GM19372 (cell line): ENCODE measurements at regions not wholly inside any gene's neighbourhood (a gene's known extent, or its start where the extent isn't known, plus 50 kb on each side); places are given as distances from the start of the nearest gene placed in this dataset.

Source experiments
- ATAC-seq: cut with Tn5 transposase; IDR thresholded peaks from one replicate; pipeline ENCODE4 v1.9.1; 2021; ENCODE audit warnings: mild to moderate bottlenecking, low read depth, moderate library complexity; ENCODE audit not compliant: unreplicated experiment

DNA sequence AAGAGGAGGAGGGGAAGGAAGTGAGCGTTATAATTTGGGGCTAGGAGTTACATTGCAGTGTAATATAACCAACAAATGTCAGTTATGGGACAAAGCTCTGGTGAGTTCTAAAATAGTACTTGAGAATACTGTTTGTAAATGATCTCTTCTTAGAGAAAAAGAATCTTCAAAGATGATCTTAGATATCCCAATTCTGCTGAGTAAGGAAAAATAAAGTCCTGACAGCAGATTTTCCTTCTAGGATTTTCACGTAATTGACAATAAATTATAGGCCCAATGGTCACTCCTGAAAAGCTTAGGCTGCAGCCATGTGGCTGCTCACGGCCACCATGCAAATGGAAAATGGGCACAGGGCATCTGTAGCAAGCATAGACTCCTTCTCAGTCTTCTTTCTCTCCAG, 241.6 kb downstream of the SIPA1L2 start:
- ATAC-seq: no peak

DNA sequence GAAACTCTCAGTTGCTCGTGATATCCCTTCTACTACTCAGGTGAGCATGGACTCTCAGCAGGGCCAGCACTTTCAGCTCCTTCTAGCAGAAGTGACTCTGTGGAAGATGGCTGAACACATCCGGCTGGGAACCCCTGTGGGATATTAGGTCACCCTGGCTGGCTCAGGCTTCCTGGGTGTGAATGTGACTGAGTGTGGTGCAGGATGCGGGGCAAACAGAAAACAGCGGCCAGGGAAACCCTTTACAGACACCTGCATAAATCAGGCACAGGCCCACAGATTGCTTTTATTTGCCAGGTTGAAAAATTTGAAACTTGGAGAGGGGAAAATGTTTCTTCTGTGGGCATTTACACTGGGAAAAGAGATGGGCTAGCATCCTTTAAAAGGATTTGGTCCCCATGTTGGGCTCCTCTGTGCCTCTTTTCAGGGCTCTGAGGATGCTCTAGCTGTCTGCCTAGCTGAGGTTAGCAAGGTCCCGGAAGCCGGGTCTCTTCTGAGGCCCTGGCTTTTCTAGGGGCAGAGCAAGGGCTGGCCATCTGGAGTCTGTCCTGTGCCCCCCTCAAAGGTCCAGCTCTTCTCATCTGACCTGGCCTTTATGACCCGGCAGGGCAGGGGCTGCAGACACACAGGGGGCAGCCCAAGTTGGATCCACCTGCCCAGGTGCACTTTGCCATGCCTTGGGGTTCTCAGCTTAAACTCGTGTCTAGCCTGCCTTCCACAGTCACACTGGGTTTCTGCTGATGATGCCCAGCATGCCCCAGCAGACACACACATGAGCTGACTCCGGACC, 243.0 kb downstream of the SIPA1L2 start:
- ATAC-seq: no peak

DNA sequence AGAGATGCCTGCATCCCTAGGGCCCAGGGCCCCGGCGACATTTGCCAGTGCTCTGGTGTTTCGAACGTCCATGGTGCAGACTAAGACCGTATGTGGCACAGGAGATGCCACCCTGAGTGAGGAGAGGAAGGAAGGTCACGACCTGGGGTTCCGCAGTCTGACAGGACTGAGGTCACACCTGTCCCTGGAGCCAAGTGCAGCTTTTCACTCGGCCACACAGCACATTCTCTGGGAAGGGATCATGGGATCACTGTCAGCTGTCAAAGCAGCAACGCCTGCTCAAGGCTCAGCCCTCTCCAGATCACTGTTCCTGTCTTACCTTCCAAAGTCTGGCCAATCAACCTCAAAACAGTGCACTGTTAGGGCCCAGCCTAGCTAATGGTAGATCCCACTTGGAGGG, 243.6 kb downstream of the SIPA1L2 start:
- ATAC-seq: no peak

- no peak for ATAC-seq
These were observed 244.7 kb downstream of the SIPA1L2 start for GRCh38 chr1:232385221-232385620.

- no peak for ATAC-seq
These were observed 245.6 kb downstream of the SIPA1L2 start for GRCh38 chr1:232384171-232384883.

GRCh38 chr1:232383455-232384123, 246.3 kb downstream of the SIPA1L2 start:
- ATAC-seq: no peak

- ATAC-seq: no peak
These were observed 247.3 kb downstream of the SIPA1L2 start for GRCh38 chr1:232382671-232383070.

DNA sequence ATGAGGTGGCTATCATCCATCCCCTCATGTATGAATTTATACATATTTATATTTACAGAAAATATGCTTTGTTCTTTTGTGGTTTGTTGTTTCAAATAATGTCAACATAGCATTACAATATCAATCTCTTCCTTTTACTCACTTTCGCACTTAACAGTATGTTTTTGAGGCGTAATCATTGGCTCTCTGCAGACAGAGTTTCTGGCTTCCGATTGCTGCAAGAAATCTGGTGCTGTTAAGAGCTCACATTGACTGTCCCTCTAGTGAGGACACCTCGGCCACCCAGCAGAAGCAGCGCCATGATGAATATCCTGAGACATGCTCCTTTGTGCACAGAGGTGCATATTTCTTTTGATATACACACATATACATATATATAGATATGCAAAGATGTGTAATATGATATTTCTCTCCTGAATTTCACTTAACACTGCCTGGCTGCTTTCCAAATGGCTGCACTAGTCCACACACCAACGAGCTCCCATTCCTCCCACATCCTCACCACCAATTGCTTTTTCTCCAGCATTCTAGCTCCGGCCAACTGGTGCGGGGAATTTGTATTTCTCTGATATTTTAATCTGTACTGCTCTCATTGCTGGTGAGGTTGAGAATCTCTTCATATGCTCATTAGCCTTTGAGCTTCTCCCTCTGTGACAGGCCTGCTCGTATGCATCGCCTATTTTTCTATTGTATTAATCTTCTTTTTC, 248.4 kb downstream of the SIPA1L2 start:
- no peak for ATAC-seq

DNA sequence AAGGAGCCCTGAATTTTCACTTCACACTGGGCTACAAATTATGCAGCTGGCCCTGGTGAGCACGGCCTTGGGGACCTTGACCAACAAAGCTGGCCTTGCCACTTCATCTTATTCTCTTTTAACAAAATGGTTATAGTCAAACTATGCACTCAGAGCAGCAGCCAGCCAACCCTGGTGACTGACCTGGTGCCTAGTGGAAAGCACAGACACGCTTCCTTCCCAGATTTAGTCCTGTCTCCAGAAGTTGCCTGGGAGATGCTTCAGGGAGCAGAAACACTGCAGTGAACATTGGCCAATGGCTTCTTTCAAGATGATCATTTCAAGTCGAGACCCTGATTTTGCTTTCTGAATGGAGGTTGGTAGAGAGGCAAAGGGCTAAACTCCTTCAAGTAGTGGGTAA, 249.3 kb downstream of the SIPA1L2 start:
- ATAC-seq: no peak

DNA sequence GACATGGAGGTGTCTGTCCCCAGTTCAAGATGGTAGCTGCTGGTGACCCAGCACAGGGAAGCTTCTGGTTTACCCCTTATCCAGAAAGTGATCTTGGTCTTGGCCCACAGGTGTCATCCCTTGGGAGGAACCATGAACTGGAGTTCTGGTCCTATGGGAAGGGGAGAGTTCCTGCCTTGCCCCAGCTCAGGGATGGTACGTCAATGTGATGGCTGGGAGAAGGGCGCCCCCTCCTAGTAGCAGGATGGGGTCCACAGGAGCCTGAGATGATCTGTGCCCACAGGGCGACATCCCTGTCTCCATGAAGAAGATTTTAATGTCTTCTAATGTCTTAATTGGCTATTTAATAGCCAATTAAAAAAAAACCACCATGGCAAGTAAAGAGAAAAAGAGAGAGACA, 249.8 kb downstream of the SIPA1L2 start:
- no peak for ATAC-seq

DNA sequence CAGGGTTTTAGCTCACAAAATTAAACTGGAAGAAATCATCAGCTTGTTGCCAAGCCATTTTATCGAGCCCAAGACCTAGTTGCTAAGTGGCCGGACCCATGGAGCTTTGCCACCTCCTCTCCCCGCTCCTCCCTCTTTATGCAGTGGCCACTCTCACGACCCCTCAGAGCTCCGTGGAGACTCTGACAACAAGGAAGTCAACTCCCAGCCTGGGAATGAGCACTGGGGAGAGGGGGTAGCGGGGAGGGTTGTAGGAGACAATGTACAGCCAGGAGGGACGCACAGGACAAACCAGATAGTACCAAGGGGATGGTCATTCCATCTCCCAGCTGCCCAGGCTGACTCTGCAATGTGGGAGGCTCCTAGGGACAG, 250.9 kb downstream of the SIPA1L2 start:
- ATAC-seq: no peak

GRCh38 chr1:232378266-232379062, 251.5 kb downstream of the SIPA1L2 start:
- ATAC-seq: no peak

DNA sequence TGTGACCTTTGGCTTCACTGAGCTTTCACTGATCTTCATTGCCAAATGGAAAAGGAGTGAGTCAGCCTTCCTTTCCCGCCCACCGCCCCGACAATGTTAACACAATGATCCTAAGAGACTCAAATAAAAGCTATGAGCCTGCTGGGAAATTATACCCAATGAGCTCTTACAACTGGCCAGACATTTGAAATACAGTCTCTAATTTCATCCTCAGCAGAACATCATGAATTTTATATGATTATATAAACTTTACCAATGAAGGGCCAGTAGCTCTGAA, 252.5 kb downstream of the SIPA1L2 start:
- ATAC-seq: no peak

DNA sequence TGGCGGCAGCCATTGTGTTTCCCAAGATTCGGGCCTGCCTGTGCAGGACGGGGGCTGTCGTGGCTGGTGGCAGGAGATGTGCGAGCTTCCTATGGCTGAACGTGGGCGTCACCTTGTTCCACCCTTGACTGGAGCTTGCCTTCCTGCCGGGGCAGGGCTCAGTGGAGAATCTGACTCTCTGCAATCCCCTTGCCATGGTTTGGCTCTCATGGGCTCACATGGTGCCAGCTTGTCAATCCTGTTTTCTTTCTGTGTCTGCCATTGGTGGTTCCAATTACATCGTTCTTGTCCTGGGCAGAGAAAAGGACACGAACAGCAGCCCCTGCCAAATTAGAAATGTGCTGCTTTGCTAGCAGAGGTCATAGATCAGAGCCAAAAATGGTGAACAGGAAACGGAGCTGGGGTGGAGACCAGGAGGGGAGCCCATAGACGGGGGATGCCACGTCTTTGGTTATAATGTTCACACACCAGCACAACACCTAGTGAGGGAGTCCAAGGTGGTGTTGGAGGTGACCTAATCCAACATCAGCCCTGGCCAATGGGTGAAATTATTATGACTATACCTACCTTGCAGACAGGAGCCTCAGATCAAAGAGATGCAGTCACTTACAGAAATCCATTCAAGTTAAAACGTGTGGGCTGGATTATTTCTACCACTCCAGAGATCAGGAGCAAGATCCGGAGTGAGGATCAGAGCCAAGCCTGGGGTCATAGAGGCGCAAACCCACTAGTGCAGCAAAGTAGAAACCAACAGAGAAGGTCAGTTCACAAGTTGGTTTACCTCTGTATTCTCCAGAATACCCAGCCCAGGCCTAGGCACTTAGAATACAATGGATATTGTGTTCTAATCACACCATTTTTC, 253.1 kb downstream of the SIPA1L2 start:
- ATAC-seq: no peak

- ATAC-seq: no peak
These were observed 257.0 kb downstream of the SIPA1L2 start for GRCh38 chr1:232372841-232373440.

DNA sequence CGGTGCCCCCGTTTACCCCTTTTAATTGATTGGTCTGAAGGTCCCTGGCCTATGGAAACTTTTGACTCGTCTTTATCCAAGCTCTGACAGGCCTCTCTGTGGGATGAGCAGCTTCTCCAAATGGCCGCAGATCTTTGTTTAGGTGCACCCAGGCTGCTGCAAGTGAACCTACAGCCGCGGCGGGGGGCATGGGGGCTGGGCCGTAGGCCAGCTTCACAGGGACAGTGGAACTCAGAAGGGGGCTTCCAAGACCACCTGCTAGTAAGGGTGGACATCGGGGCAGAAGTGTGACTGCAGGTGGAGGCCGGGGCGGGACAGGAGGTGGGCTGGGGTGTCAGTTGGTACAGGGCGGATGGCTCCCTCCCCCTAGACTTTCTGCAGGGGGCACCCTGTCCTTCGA, 257.5 kb downstream of the SIPA1L2 start:
- no peak for ATAC-seq

DNA sequence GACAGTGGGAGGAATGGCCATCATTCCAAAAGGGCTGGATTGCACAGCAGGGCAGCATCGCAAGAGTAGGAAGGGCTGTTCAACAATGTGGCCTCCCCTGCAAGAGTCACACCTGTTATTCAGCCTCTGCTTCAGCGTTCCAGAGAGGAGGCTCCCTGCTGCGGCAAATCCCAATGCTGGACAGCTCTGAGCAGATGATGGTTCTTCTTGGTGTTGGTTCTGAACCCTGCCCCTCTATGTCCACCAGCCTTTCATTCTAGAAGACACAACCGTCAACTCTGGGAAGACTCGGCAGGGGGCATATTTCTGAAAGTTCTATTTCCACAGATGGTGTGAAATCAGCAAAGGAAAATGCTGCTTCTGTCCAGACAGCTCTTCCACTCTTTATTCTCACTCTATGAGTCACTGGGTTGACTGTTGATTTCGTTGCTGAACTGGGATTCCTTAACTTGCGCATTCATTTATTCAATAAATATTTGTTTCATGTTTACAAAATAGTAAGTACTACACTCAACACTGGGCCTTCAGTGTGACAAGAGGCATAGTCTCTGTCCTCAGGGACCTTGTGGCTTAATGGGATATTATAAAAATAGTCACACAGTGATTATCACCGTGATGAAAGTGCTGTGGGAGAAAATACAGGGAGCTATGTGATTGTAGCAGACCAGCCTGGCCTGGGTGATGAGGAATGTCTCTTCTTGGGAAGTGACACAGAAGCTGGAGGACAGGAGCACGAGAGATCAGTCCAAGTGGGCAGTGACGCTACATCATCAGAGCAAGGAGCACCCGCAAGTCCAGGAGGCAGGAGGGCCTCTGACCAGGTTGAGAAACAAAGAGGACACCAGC, 260.3 kb downstream of the SIPA1L2 start:
- no peak for ATAC-seq

GRCh38 chr1:232368821-232369321, 261.1 kb downstream of the SIPA1L2 start:
- ATAC-seq: no peak
